ENCODE measurements at regions not wholly inside any gene's neighbourhood (a gene's known extent, or its start where the extent isn't known, plus 50 kb on each side); places are given as distances from the start of the nearest gene placed in this dataset.
"Not testable (repeated sequence)": the region's sequence is repeated elsewhere in the genome, so short reads cannot be mapped to it uniquely, and the experiment has no call there.

DNA sequence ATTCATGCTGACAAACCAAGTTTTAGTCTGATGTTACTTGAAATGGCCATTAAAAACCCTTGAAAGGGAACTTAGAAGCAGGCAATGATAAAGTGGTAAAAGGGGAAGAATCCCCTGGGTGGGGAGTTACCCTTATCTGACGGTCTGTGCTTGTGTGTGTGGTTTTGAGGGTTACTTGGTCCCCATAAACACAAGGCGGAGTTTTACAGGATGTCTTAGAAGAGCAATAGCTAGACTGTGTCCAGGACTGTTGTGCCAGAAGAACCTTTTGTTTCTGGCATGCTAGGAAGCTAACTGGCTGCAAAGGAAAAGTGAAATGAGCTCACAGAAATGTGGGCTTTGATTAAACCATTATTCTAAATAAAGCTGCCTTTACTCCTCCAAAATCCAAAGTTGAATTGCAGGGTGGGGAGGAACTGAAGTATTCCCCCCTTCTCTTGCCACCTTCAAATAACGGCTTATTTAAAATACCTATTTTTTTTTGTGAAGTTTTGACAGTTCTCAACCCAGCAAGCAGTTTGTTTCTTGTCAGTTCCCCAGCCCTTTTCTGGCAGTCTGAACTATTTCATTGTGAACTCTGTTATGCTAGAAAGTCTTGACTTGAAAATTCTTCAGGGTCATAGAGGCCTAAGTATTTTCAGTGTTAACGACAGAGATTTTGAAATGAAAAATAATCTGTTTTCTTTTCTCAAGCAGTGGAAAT is 443.5 kb downstream of the OTOL1 start:
- DNase-seq (ENCODE audit: low spot score): no peak
- TF ChIP-seq, protein P1, sequence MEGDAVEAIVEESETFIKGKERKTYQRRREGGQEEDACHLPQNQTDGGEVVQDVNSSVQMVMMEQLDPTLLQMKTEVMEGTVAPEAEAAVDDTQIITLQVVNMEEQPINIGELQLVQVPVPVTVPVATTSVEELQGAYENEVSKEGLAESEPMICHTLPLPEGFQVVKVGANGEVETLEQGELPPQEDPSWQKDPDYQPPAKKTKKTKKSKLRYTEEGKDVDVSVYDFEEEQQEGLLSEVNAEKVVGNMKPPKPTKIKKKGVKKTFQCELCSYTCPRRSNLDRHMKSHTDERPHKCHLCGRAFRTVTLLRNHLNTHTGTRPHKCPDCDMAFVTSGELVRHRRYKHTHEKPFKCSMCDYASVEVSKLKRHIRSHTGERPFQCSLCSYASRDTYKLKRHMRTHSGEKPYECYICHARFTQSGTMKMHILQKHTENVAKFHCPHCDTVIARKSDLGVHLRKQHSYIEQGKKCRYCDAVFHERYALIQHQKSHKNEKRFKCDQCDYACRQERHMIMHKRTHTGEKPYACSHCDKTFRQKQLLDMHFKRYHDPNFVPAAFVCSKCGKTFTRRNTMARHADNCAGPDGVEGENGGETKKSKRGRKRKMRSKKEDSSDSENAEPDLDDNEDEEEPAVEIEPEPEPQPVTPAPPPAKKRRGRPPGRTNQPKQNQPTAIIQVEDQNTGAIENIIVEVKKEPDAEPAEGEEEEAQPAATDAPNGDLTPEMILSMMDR (IDR thresholded peaks at IDR 0.05; ENCODE audit: poor library complexity, severe bottlenecking): no peak
- no peaks in the 10 kb centered on the region for H3K27me3 ChIP-seq (ENCODE audit: insufficient read depth, poor library complexity, severe bottlenecking)
- H3K4me3 ChIP-seq (ENCODE audit: severe bottlenecking): no peak overlapping the region
- H3K27ac ChIP-seq (ENCODE audit: poor library complexity, severe bottlenecking): no peak overlapping the region
- no peaks in the 10 kb centered on the region for H3K9me3 ChIP-seq (ENCODE audit: severe bottlenecking)
- H3K4me1 ChIP-seq (ENCODE audit: insufficient read depth, poor library complexity, severe bottlenecking): no peaks in the 10 kb centered on the region
- no peaks in the 10 kb centered on the region for H3K36me3 ChIP-seq (ENCODE audit: low read depth)
- ATAC-seq (ENCODE audit: low read depth): no peak

DNA sequence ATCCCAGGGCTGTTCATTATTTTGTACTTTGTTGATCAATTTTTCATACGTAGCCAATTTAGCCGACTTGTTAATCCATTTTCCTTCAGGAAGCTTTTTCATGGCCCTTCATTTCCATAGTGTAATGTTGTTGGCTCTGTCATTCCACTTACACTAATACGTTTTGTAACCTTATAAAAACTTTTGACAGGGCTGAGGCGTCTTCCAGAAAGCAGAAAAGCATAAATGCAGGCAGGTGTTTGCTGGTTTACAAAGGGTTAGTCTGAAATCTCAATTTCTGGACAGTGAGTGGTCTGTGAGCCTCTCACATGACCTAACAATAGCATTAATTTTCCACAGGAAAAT is 444.0 kb downstream of the OTOL1 start:
- TF ChIP-seq, protein P1 (IDR thresholded peaks at IDR 0.05; ENCODE audit: poor library complexity, severe bottlenecking): no peak
- Histone ChIP-seq H3K4me1 (ENCODE audit: insufficient read depth, poor library complexity, severe bottlenecking) (no peaks in the 10 kb centered on the region), H3K27me3 (ENCODE audit: insufficient read depth, poor library complexity, severe bottlenecking) (no peaks in the 10 kb centered on the region), H3K9me3 (ENCODE audit: severe bottlenecking) (no peaks in the 10 kb centered on the region), H3K27ac (ENCODE audit: poor library complexity, severe bottlenecking) (no peak overlapping the region), H3K4me3 (ENCODE audit: severe bottlenecking) (no peak overlapping the region), H3K36me3 (ENCODE audit: low read depth) (no peaks in the 10 kb centered on the region)
- DNase-seq (ENCODE audit: low spot score) (no peak), ATAC-seq (ENCODE audit: low read depth) (no peak)

DNA sequence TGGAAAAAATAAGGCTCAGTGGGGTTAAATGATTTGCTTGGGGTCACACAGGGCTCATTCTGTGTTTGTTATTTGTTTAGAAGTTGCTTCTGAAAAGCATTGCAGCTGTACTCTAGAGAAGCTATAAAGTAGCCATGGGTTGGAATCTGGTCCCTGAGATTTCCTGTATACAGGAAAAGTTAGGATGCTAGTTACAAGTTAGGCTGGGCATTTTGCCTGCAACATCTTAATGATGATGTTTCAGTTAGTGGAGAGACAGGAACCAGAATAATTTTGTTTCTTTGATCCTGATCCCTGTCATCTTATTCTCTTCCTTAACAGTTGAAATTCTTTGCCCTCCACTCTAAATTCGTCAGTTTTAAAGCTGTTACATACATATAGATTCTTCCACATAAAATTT is 445.3 kb downstream of the OTOL1 start:
- Histone ChIP-seq H3K4me1 (ENCODE audit: insufficient read depth, poor library complexity, severe bottlenecking) (no peaks in the 10 kb centered on the region), H3K27ac (ENCODE audit: poor library complexity, severe bottlenecking) (no peak overlapping the region), H3K36me3 (ENCODE audit: low read depth) (no peaks in the 10 kb centered on the region), H3K4me3 (ENCODE audit: severe bottlenecking) (no peak overlapping the region), H3K9me3 (ENCODE audit: severe bottlenecking) (no peaks in the 10 kb centered on the region), H3K27me3 (ENCODE audit: insufficient read depth, poor library complexity, severe bottlenecking) (no peaks in the 10 kb centered on the region)
- ATAC-seq (ENCODE audit: low read depth): no peak
- no peak for DNase-seq (ENCODE audit: low spot score)
- TF ChIP-seq, protein P1 (IDR thresholded peaks at IDR 0.05; ENCODE audit: poor library complexity, severe bottlenecking): no peak

DNA sequence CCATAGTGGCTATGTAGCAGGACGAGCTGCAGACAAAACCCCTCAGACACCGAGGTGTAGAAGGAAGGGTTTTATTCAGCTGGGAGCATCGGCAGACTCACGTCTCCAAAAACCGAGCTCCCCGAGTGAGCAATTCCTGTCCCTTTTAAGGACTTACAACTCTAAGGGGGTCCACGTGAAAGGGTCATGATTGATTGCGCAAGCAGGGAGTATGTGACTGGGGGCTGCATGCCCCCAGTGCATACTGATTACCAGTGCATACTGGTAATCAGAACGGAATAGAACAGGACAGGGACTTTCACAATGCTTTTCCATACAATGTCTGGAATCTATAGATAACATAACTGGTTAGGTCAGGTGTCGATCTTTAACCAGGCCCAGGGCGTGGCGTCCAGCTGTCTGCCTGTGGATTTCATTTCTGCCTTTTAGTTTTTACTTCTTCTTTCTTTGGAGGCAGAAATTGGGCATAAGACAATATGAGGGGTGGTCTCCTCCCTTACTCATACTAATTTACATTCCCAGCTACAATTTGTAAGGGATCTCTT is 447.3 kb downstream of the OTOL1 start:
- H3K4me3 ChIP-seq (ENCODE audit: severe bottlenecking); DNase-seq (ENCODE audit: low spot score); H3K27ac ChIP-seq (ENCODE audit: poor library complexity, severe bottlenecking); H3K36me3 ChIP-seq (ENCODE audit: low read depth); H3K27me3 ChIP-seq (ENCODE audit: insufficient read depth, poor library complexity, severe bottlenecking); H3K9me3 ChIP-seq (ENCODE audit: severe bottlenecking); ATAC-seq (ENCODE audit: low read depth); H3K4me1 ChIP-seq (ENCODE audit: insufficient read depth, poor library complexity, severe bottlenecking): not testable (repeated sequence)

DNA sequence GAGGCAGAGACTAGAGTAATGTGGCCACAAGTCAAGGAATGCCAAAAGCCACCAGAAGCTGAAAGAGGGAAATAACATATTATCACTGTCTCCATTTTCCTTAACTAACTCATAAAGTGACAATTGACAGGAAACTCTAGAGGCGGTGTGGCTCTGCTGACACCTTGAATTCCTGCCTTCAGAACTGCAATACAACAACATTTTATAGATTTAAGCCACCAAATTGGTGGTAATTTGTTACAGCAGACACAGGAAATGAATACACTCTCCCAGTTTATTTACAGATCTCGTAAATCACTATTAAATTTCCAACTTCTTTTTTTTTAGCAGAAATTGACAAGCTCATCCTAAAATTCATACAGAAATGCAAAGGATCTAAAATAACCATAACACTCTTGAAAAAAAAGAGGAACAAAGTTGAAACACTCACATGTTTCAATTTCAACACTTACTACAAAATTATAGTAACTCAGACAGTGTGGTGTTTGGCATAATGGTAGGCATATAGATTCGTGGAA is 449.9 kb downstream of the OTOL1 start:
- Histone ChIP-seq H3K27ac (ENCODE audit: poor library complexity, severe bottlenecking) (no peak overlapping the region), H3K4me1 (ENCODE audit: insufficient read depth, poor library complexity, severe bottlenecking) (no peaks in the 10 kb centered on the region), H3K36me3 (ENCODE audit: low read depth) (no peaks in the 10 kb centered on the region), H3K9me3 (ENCODE audit: severe bottlenecking) (no peaks in the 10 kb centered on the region), H3K27me3 (ENCODE audit: insufficient read depth, poor library complexity, severe bottlenecking) (no peaks in the 10 kb centered on the region), H3K4me3 (ENCODE audit: severe bottlenecking) (no peak overlapping the region)
- TF ChIP-seq, protein P1 (IDR thresholded peaks at IDR 0.05; ENCODE audit: poor library complexity, severe bottlenecking): no peak
- DNase-seq (ENCODE audit: low spot score) (no peak), ATAC-seq (ENCODE audit: low read depth) (no peak)

Data from RWPE2 (cell line).